ENCODE measurements at regions not wholly inside any gene's neighbourhood (a gene's known extent, or its start where the extent isn't known, plus 50 kb on each side); places are given as distances from the start of the nearest gene placed in this dataset.

- no peak for TF ChIP-seq CTCF (IDR thresholded peaks at IDR 0.05; ENCODE audit: low read depth, low read length)
- no peak for TF ChIP-seq EZH2phosphoT487 (IDR thresholded peaks at IDR 0.05; ENCODE audit: low read depth)
These were observed 454.9 kb downstream of the C6orf118 start for GRCh38 chr6:164854526-164854925.
